HCT116 (cell line): ENCODE measurements at regions not wholly inside any gene's neighbourhood (a gene's known extent, or its start where the extent isn't known, plus 50 kb on each side); places are given as distances from the start of the nearest gene placed in this dataset.
"Not testable (repeated sequence)": the region's sequence is repeated elsewhere in the genome, so short reads cannot be mapped to it uniquely, and the experiment has no call there.

Experiments
- ATAC-seq: fragments of 200-7000 bp; cut with Tn5 transposase; 2 replicates; pipeline ENCODE4 v1.9.1; 2020; ENCODE audit warnings: mild to moderate bottlenecking, moderate library complexity
- BruUV-seq: library from RNA; stranded (reverse); fragments of 400-500 nt; replicated peaks from 2 replicates; lab custom pipeline; 2021; lab: Mats Ljungman, UMichigan
- CTCF ChIA-PET: fragments of 300-600 bp; sonication (Branson Sonifier 250); formaldehyde crosslinking; loops from one replicate; lab custom pipeline; 2021; ENCODE audit warnings: antibody characterized with exemption; lab: Charles Lee
- POLR2A ChIA-PET: fragments of 300-600, 350-600 bp; sonication (Branson Sonifier 250); formaldehyde crosslinking; loops from one replicate; lab custom pipeline; 2021; ENCODE audit warnings: antibody characterized with exemption; lab: Charles Lee
- RAD21 ChIA-PET, 2 experiments: fragments of 300-600 bp; sonication (Branson Sonifier 250); formaldehyde crosslinking; loops; one replicate each; lab custom pipeline; 2023; ENCODE audit warnings: low total read pairs in 2 of 2; ENCODE audit not compliant: uncharacterized antibody in 2 of 2, unreplicated experiment in 2 of 2, low non-redundant PET in 1 of 2; lab: Charles Lee
- DNase-seq: peaks from one replicate; pipeline ENCODE4 v3.0.0-alpha.2; 2010; ENCODE audit warnings: low read depth, low spot score
- H2AFZ ChIP-seq: fragments of 200-600 bp; shearing (Covaris generic), sonication (generic); 2 replicates; pipeline ENCODE4 v1.6.1; 2017; ENCODE audit warnings: low read depth, mixed run types, mixed read lengths, antibody characterized with exemption, low read length; ENCODE audit not compliant: poor library complexity, severe bottlenecking
- H3K27ac ChIP-seq: 2 replicates; pipeline ENCODE4 v1.5.1; 2012; ENCODE audit warnings: low read depth, low read length
- H3K27me3 ChIP-seq: fragments of 200-600 bp; sonication (generic); 2 replicates; pipeline ENCODE4 v1.6.1; 2016; ENCODE audit warnings: mixed run types, low read length, mixed read lengths; ENCODE audit not compliant: insufficient read depth
- H3K36me3 ChIP-seq, 2 experiments: fragments of 200-500 bp in 1 of 2; fragments of 200-600 bp in 1 of 2; sonication (Bioruptor generic) in 1 of 2; sonication (generic) in 1 of 2; 2 replicates each; pipeline versions ENCODE4 v1.5.1 to v1.6.1; 2014 to 2016; ENCODE audit warnings: low read length in 2 of 2, inconsistent platforms in 1 of 2, mixed read lengths in 1 of 2, mixed run types in 1 of 2; ENCODE audit not compliant: insufficient read depth in 2 of 2, control insufficient read depth in 1 of 2
- H3K4me1 ChIP-seq, 2 experiments: fragments of 200-600 bp in 1 of 2; sonication (generic) in 1 of 2; 2 replicates each; pipeline versions ENCODE4 v1.5.1 to v1.6.1; 2012 to 2017; ENCODE audit warnings: low read length in 2 of 2, inconsistent platforms in 1 of 2, mild to moderate bottlenecking in 1 of 2, mixed read lengths in 1 of 2, mixed run types in 1 of 2, moderate library complexity in 1 of 2; ENCODE audit not compliant: insufficient read depth in 2 of 2, control insufficient read depth in 1 of 2
- H3K4me2 ChIP-seq: fragments of 200-600 bp; sonication (generic); 2 replicates; pipeline ENCODE4 v1.6.1; 2017; ENCODE audit warnings: mixed run types, low read length, mixed read lengths
- H3K4me3 ChIP-seq, 2 experiments: fragments of 200-600 bp in 1 of 2; sonication (generic) in 1 of 2; replicated peaks in 1 of 2; 2 replicates each; pipeline ENCODE4 v1.5.1; 2011 to 2016; ENCODE audit warnings: low read length in 2 of 2, control low read depth in 1 of 2, low read depth in 1 of 2, mild to moderate bottlenecking in 1 of 2, mixed read lengths in 1 of 2, mixed run types in 1 of 2
- H3K79me2 ChIP-seq: fragments of 200-600 bp; sonication (generic); 2 replicates; pipeline ENCODE4 v1.6.1; 2017; ENCODE audit warnings: mild to moderate bottlenecking, mixed run types, low read length, moderate library complexity, mixed read lengths; ENCODE audit not compliant: insufficient read depth
- H3K9ac ChIP-seq: fragments of 200-600 bp; sonication (generic); 2 replicates; pipeline ENCODE4 v1.6.1; 2016; ENCODE audit warnings: low read length, mixed read lengths
- H3K9me2 ChIP-seq: fragments of 200-600 bp; sonication (generic), shearing (Covaris generic); 2 replicates; pipeline ENCODE4 v1.6.1; 2017; ENCODE audit warnings: mixed run types, mild to moderate bottlenecking, moderate library complexity; ENCODE audit not compliant: insufficient read depth
- H3K9me3 ChIP-seq, 2 experiments: fragments of 200-500 bp in 1 of 2; fragments of 200-600 bp in 1 of 2; sonication (Bioruptor generic) in 1 of 2; sonication (generic) in 1 of 2; 2 replicates each; pipeline ENCODE4 v1.6.1; 2014 to 2017; ENCODE audit warnings: low read length in 2 of 2, mixed read lengths in 2 of 2, inconsistent platforms in 1 of 2, low read depth in 1 of 2, mild to moderate bottlenecking in 1 of 2, mixed run types in 1 of 2, moderate library complexity in 1 of 2; ENCODE audit not compliant: control insufficient read depth in 1 of 2, insufficient read depth in 1 of 2
- H4K20me1 ChIP-seq: fragments of 200-600 bp; sonication (generic), shearing (Covaris generic); 2 replicates; pipeline ENCODE4 v1.6.1; 2017; ENCODE audit warnings: mixed run types, mild to moderate bottlenecking, moderate library complexity; ENCODE audit not compliant: insufficient read depth
- CBX3 ChIP-seq: IDR thresholded peaks from 2 replicates; pipeline ENCODE4 v1.6.1; 2012; ENCODE audit warnings: low read depth
- CEBPB ChIP-seq: IDR thresholded peaks from 2 replicates; pipeline ENCODE4 v1.6.1; 2012; ENCODE audit warnings: low read depth
- CTCF ChIP-seq, 3 experiments: fragments of 200-600 bp in 1 of 3; sonication (generic) in 1 of 3; IDR thresholded peaks in 2 of 3; conservative IDR thresholded peaks in 1 of 3; 2 replicates each; pipeline ENCODE4 v1.5.1; 2012 to 2017; ENCODE audit warnings: low read depth in 2 of 3, low read length in 2 of 3, antibody characterized with exemption in 1 of 3, borderline replicate concordance in 1 of 3, control low read depth in 1 of 3, mild to moderate bottlenecking in 1 of 3, mixed read lengths in 1 of 3, mixed run types in 1 of 3, moderate library complexity in 1 of 3; ENCODE audit not compliant: insufficient read depth in 1 of 3
- RAD21 ChIP-seq: IDR thresholded peaks from 2 replicates; pipeline ENCODE4 v1.6.1; 2012; ENCODE audit warnings: low read depth, mild to moderate bottlenecking
- SIN3A ChIP-seq: IDR thresholded peaks from 2 replicates; pipeline ENCODE4 v1.6.1; 2012; ENCODE audit warnings: low read depth
- TCF7L2 ChIP-seq: IDR thresholded peaks from 2 replicates; pipeline ENCODE4 v1.7.0; 2011; ENCODE audit warnings: borderline replicate concordance, inconsistent platforms; ENCODE audit not compliant: insufficient read depth, insufficient read length; ENCODE audit errors: extremely low read depth
- ZFX ChIP-seq: fragments of 450-650 bp; IDR thresholded peaks from 2 replicates; pipeline ENCODE4 v1.6.1; 2017
- intact Hi-C: fragments of 100-400 bp; cut with micrococcal nuclease; formaldehyde crosslinking; loops from 2 replicates; pipeline ENCODE4 v1.10.0; 2022

- no peak overlapping the region for H2AFZ ChIP-seq
- ChIA-PET POLR2A (no interaction called here), RAD21 (no interaction called here), CTCF (no interaction called here)
- H3K4me3 ChIP-seq, result no peak overlapping the region
- DNase-seq (no peak), ATAC-seq (no peak)
- H3K79me2 ChIP-seq, result no peaks in the 10 kb centered on the region
- intact Hi-C loops, result no loop called here
- TF ChIP-seq CEBPB (no peak), SIN3A (no peak), CTCF (IDR thresholded peaks at IDR 0.05 in 2 of 3, conservative IDR thresholded peaks at IDR 0.05 in 1 of 3; ENCODE audit: borderline replicate concordance in 1 of 3, insufficient read depth in 1 of 3, low read depth in 2 of 3, low read length in 2 of 3) (0 out of 6 replicates have a peak, but pooled peaks of 1 of the 3 experiments have one; percentile 16), CBX3 (no peak), TCF7L2 (no peak), RAD21 (no peak), ZFX (no peak)
- no peak overlapping the region for H3K27ac ChIP-seq
- no peaks in the 10 kb centered on the region for H4K20me1 ChIP-seq
- H3K4me2 ChIP-seq, result no peak overlapping the region
- H3K9me3 ChIP-seq, result no peaks in the 10 kb centered on the region
- no peak overlapping the region for H3K9ac ChIP-seq
- peaks cover 0 to 6% of the 10 kb centered on the region in 2 experiments; a peak in 1 of 4 replicates for H3K4me1 ChIP-seq
- no peaks in the 10 kb centered on the region for H3K9me2 ChIP-seq
- H3K27me3 ChIP-seq, result no peaks in the 10 kb centered on the region
- no peaks in the 10 kb centered on the region for H3K36me3 ChIP-seq
- BruUV-seq, result no TSS peak
Measured at GRCh38 chr6:145279993-145280392, 455.3 kb downstream of the EPM2A start.

GRCh38 chr6:145283209-145283608 lies 452.1 kb downstream of the EPM2A start:
- CTCF ChIA-PET, H3K9me2 ChIP-seq, H3K4me1 ChIP-seq, H3K9me3 ChIP-seq, H3K79me2 ChIP-seq, BruUV-seq, H4K20me1 ChIP-seq, H3K27ac ChIP-seq, RAD21 ChIA-PET, H3K27me3 ChIP-seq, H3K36me3 ChIP-seq, H3K4me3 ChIP-seq, intact Hi-C loops, H2AFZ ChIP-seq, DNase-seq, H3K9ac ChIP-seq, POLR2A ChIA-PET, H3K4me2 ChIP-seq: not testable (repeated sequence)
- peak; percentile 47; the same call in 1 of the 2 replicates for ATAC-seq
